Body of pancreas (tissue), 4 donors: ENCODE measurements at regions not wholly inside any gene's neighbourhood (a gene's known extent, or its start where the extent isn't known, plus 50 kb on each side); places are given as distances from the start of the nearest gene placed in this dataset.

Experiments used
- POLR2A ChIP-seq, 3 donors: fragments of 450-650 bp; IDR thresholded peaks; one replicate each; pipeline ENCODE4 v1.6.1; 2016; ENCODE audit warnings: antibody characterized with exemption in 3 of 3, mild to moderate bottlenecking in 2 of 3
- TF ChIP-seq, protein P1 (sequence below), 7 experiments: fragments of 450-650 bp in 4 of 7; fragments of 200-600 bp in 3 of 7; sonication (generic) in 3 of 7; IDR thresholded peaks; one replicate each; pipeline ENCODE4 v1.5.1; 2016 to 2019; ENCODE audit warnings: antibody characterized with exemption in 7 of 7

GRCh38 chr1:20405051-20405754, 80.8 kb downstream of the CAMK2N1 start:
- TF ChIP-seq, protein P1, sequence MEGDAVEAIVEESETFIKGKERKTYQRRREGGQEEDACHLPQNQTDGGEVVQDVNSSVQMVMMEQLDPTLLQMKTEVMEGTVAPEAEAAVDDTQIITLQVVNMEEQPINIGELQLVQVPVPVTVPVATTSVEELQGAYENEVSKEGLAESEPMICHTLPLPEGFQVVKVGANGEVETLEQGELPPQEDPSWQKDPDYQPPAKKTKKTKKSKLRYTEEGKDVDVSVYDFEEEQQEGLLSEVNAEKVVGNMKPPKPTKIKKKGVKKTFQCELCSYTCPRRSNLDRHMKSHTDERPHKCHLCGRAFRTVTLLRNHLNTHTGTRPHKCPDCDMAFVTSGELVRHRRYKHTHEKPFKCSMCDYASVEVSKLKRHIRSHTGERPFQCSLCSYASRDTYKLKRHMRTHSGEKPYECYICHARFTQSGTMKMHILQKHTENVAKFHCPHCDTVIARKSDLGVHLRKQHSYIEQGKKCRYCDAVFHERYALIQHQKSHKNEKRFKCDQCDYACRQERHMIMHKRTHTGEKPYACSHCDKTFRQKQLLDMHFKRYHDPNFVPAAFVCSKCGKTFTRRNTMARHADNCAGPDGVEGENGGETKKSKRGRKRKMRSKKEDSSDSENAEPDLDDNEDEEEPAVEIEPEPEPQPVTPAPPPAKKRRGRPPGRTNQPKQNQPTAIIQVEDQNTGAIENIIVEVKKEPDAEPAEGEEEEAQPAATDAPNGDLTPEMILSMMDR (IDR thresholded peaks at IDR 0.05) = no peak
- no peak for TF ChIP-seq POLR2A (IDR thresholded peaks at IDR 0.05)
